Amniotic stem cell (primary cell): ENCODE measurements at regions not wholly inside any gene's neighbourhood (a gene's known extent, or its start where the extent isn't known, plus 50 kb on each side); places are given as distances from the start of the nearest gene placed in this dataset.
"Not testable (repeated sequence)": the region's sequence is repeated elsewhere in the genome, so short reads cannot be mapped to it uniquely, and the experiment has no call there.

Experiments
- DNase-seq: peaks from one replicate; lab custom pipeline; 2025; lab: John Stamatoyannopoulos, UW

- DNase-seq = no peak
Observed at GRCh38 chr11:34754171-34754823, 133.4 kb downstream of the EHF start.

DNA sequence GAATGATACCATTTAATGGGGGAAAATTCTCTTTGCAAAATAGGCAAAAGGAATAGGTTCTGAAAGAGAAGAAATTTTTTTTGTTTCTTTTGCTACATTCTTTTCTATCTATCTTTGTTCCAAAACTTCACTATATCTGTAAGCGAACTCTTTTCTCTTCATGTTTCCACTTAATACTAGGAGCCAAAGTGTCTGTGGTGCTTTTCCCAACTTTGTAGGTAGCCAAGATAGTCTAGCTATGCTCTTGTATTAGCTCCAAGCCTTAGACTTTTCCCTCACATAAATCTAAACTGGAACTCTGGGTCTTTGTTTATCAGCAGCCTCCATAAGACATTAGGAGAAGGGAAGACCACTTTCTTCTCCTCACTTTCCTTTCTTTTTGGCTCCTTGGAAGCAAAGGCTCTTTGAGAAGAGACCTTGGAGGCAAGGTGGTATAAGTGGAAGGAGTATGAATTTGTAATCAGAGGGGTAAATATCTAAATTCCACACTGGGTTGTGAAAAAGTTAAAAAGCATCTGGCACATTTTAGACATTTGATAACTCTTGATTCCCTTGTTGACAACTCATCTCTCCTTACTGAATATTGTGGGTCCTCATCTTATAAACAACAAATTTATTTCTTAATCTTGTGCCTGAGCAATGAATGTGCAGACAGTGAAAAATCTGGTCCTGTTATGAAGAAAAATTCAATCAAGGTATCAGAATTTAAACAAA is 130.0 kb downstream of the EHF start:
- no peak for DNase-seq

GRCh38 chr11:34749666-34750659 is 129.1 kb downstream of the EHF start:
- DNase-seq = peak; percentile 23

- DNase-seq = no peak
Observed at GRCh38 chr11:34748036-34748435, 127.1 kb downstream of the EHF start.

- no peak for DNase-seq
Observed at GRCh38 chr11:34747251-34747650, 126.4 kb downstream of the EHF start.

DNA sequence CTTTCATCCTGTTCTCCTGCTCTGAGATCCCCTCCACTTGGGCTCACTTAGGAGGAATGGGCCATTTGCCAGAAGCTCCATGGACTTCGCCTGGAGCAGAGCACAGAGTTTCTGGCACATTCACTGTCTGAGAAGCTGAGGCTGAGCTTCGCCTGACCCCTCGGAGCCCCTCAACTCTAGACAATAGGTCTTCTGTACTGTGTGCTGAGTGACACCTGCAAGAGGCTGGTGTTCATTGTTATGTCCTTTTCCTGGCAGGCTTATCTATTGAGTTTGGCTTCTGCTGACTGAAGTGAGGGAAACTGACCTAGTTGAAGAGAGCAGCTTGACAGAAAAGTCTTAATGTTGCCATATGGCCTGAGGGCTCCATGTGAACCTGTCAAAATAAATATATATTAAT is 124.3 kb downstream of the EHF start:
- DNase-seq = no peak

- DNase-seq = no peak
Observed at GRCh38 chr11:34744511-34744910, 123.6 kb downstream of the EHF start.

- DNase-seq = no peak
Observed at GRCh38 chr11:34738237-34738636, 117.3 kb downstream of the EHF start.

GRCh38 chr11:34732831-34733230 is 111.9 kb downstream of the EHF start:
- no peak for DNase-seq

- no peak for DNase-seq
Observed at GRCh38 chr11:34731603-34732002, 110.7 kb downstream of the EHF start.

DNA sequence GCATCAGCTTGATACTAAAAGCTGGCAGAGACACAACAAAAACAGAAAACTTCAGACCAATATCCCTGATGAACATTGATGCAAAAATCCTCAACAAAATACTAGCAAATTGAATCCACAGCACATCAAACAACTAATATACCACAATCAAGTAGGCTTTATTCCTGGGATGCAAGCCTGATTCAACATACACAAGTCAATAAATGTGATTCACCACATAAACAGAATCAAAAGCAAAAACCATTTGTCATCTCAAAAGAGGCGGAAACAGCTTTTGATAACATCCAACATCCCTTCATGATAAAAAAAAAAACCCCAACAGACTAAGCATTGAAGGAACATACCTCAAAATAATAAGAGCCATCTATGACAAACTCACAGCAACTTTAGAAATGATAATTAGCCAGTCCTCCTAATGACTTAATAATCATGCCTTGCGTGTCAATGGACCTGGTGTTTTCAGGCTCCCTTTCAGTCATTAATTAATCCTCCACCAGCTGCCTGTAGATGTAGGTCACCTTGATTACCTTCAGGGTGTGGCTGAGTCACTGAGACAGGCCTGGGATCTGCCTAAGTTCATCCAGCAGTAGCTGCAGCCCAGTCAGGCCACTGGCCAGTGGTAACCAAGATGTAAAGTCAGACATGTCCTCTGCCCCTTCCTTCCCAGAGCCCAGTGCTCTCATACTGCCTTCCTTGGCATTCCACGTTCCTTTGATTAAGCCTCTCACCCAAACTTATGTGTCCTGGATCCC is 109.8 kb downstream of the EHF start:
- no peak for DNase-seq

- DNase-seq = no peak
Observed at GRCh38 chr11:34728609-34729008, 107.7 kb downstream of the EHF start.

GRCh38 chr11:34727228-34727737 is 106.4 kb downstream of the EHF start:
- DNase-seq = no peak

DNA sequence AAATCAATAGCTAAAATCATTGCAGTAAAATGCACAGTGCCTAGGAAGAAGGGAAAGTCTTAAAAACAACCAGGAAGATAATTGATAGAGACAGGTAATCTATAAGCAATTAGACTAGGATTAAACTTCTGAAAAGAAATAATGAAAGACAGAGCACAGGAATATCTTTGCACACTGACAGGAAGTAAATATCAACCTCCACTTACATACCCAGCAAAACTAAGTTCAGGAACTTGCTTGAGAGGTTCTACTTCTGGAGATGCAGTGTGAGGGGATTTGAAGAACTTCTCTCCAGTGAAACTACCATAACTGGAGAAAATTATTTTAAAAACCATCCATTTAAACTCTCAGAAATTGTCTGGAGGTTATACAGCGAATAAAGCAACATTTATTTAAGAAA is 104.1 kb downstream of the EHF start:
- DNase-seq = no peak

- DNase-seq = no peak
Observed at GRCh38 chr11:34721646-34722045, 100.8 kb downstream of the EHF start.

DNA sequence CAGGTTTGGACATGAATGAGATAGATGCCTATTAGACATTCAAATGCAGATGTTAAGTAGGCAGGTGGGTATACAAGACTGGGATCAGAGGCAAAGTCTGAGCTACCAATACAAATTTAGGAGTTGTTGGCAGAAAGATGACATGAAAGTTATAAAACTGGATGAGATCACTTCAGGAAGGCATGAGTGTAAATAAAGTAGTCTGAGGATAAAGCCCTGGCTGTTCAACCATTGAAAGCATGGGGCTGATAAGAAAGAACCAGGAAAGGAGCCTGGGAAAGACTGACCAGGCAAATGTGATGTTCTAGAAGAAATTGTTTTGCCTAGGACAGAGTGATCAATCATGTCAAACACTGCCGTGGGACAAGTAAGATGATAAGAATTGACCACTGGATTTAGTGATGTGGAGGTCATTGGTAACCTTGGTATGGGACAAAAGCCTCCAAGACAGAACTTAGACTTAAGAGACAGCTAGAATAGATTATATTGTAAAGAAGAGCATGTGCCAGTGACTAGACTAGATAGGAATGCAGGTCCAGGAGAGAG is 98.5 kb downstream of the EHF start:
- no peak for DNase-seq

GRCh38 chr11:34713631-34714030 is 92.7 kb downstream of the EHF start:
- not testable (repeated sequence) for DNase-seq
